ENCODE measurements at regions not wholly inside any gene's neighbourhood (a gene's known extent, or its start where the extent isn't known, plus 50 kb on each side); places are given as distances from the start of the nearest gene placed in this dataset.

GRCh38 chr19:32123355-32123940, 222.0 kb upstream of the ZNF507 start:
- ChIA-PET POLR2A (no interaction called here), CTCF (interaction anchor here (1.3 kb wide), 1 partner anchor 10 kb away, joined by 3 read pairs; no protein-coding TSS in a partner anchor)
- Histone ChIP-seq H3K4me2 (no peak overlapping the region), H3K9me3 (peaks cover 5% of the 10 kb centered on the region; the same call in 1 of the 3 replicates), H3K4me1 (no peaks in the 10 kb centered on the region), H3K4me3 (no peak overlapping the region), H3K27ac (no peak overlapping the region)
- 6% methylated on average over 11 of the region's 11 CpGs for WGBS (ENCODE audit: missing lambda C conversion rate)
- DNase-seq (ENCODE audit: low read depth in 1 of 2, low spot score in 1 of 2) (no peak), ATAC-seq (no peak), FAIRE-seq (no peak)
- TF ChIP-seq REST (IDR thresholded peaks at IDR 0.05) (no peak), HMGXB4 (CRISPR knock-in tag; IDR thresholded peaks at IDR 0.05; ENCODE audit: borderline replicate concordance) (no peak), HOXB13 (CRISPR knock-in tag; IDR thresholded peaks at IDR 0.05; ENCODE audit: low read depth) (no peak), NPAS2 (CRISPR knock-in tag; IDR thresholded peaks at IDR 0.05; ENCODE audit: borderline replicate concordance) (no peak), NFE2L2 (conservative IDR thresholded peaks at IDR 0.05; ENCODE audit: low read length) (no peak), HDAC2 (IDR thresholded peaks at IDR 0.05) (no peak), TP53 (CRISPR knock-in tag; IDR thresholded peaks at IDR 0.05) (no peak), KDM1A (IDR thresholded peaks at IDR 0.05; ENCODE audit: low read depth) (no peak), TFCP2L1 (CRISPR knock-in tag; IDR thresholded peaks at IDR 0.05) (no peak), HEYL (CRISPR knock-in tag; IDR thresholded peaks at IDR 0.05) (no peak), CBX2 (IDR thresholded peaks at IDR 0.05; ENCODE audit: borderline replicate concordance, low read depth) (no peak), FOSB (CRISPR knock-in tag; IDR thresholded peaks at IDR 0.05) (no peak), POLR2A (IDR thresholded peaks at IDR 0.05; ENCODE audit: low read length) (no peak), PBX3 (IDR thresholded peaks at IDR 0.05) (no peak), KDM5A (IDR thresholded peaks at IDR 0.05) (no peak), E2F6 (IDR thresholded peaks at IDR 0.05; ENCODE audit: borderline replicate concordance, low read depth) (no peak), ZFP36 (IDR thresholded peaks at IDR 0.05; ENCODE audit: borderline replicate concordance, partially characterized antibody) (no peak), CTCF (IDR thresholded peaks at IDR 0.05) (no peak), JUNB (IDR thresholded peaks at IDR 0.05) (no peak)

All from A549 (cell line).